SK-N-SH treated with all-trans-retinoic acid at 6 μM for 48 hours (cell line): ENCODE measurements at regions not wholly inside any gene's neighbourhood (a gene's known extent, or its start where the extent isn't known, plus 50 kb on each side); places are given as distances from the start of the nearest gene placed in this dataset.

Experiments used
- ATAC-seq: fragments of 200-7000 bp; cut with Tn5 transposase; 3 replicates; pipeline ENCODE4 v1.9.1; 2020; ENCODE audit warnings: mild to moderate bottlenecking, moderate library complexity
- ARNTL ChIP-seq: fragments of 450-650 bp; formaldehyde crosslinking; IDR thresholded peaks from 2 replicates; pipeline ENCODE4 v1.5.0; 2020; ENCODE audit warnings: low read depth, mild to moderate bottlenecking, moderate library complexity, borderline replicate concordance
- CREB5 ChIP-seq: fragments of 250-450 bp; sonication (Bioruptor Pico); IDR thresholded peaks from 2 replicates; pipeline ENCODE4 v1.5.1; 2020; ENCODE audit warnings: low read depth, mild to moderate bottlenecking, moderate library complexity
- CSDC2 ChIP-seq: fragments of 250-450 bp; sonication (Bioruptor Pico); IDR thresholded peaks from 2 replicates; pipeline ENCODE4 v1.5.0; 2020; ENCODE audit warnings: mild to moderate bottlenecking, moderate library complexity
- CSRNP3 ChIP-seq: fragments of 250-450 bp; sonication (Bioruptor Pico); IDR thresholded peaks from 2 replicates; pipeline ENCODE4 v1.5.1; 2021; ENCODE audit warnings: mild to moderate bottlenecking, moderate library complexity
- OSR1 ChIP-seq: fragments of 250-450 bp; sonication (Bioruptor Pico); IDR thresholded peaks from 2 replicates; pipeline ENCODE4 v1.8.0; 2022; ENCODE audit warnings: moderate library complexity, mild to moderate bottlenecking, inconsistent platforms
- PPARA ChIP-seq: fragments of 250-450 bp; sonication (Bioruptor Pico); IDR thresholded peaks from 2 replicates; pipeline ENCODE4 v1.5.0; 2020; ENCODE audit warnings: mild to moderate bottlenecking, borderline replicate concordance
- RARB ChIP-seq: fragments of 250-450 bp; sonication (Bioruptor Pico); IDR thresholded peaks from 2 replicates; pipeline ENCODE4 v1.8.0; 2021; ENCODE audit warnings: mild to moderate bottlenecking, moderate library complexity
- SNAI2 ChIP-seq: fragments of 250-450 bp; sonication (Bioruptor Pico); IDR thresholded peaks from 2 replicates; pipeline ENCODE4 v1.5.0; 2020; ENCODE audit warnings: mild to moderate bottlenecking, moderate library complexity
- TCF4 ChIP-seq: fragments of 250-450 bp; sonication (Bioruptor Pico); IDR thresholded peaks from 2 replicates; pipeline ENCODE4 v1.8.0; 2021; ENCODE audit warnings: mild to moderate bottlenecking, moderate library complexity, borderline replicate concordance
- TOX ChIP-seq: fragments of 250-450 bp; sonication (Bioruptor Pico); IDR thresholded peaks from 2 replicates; pipeline ENCODE4 v1.8.0; 2021; ENCODE audit warnings: mild to moderate bottlenecking, moderate library complexity, borderline replicate concordance
- TSHZ2 ChIP-seq: fragments of 250-450 bp; sonication (Bioruptor Pico); IDR thresholded peaks from 2 replicates; pipeline ENCODE4 v1.5.0; 2020; ENCODE audit warnings: mild to moderate bottlenecking, moderate library complexity
- ZC3H10 ChIP-seq: fragments of 250-450 bp; sonication (Bioruptor Pico); IDR thresholded peaks from 2 replicates; pipeline ENCODE4 v1.5.1; 2021; ENCODE audit warnings: mild to moderate bottlenecking, moderate library complexity
- ZFP3 ChIP-seq: fragments of 250-450 bp; sonication (Bioruptor Pico); IDR thresholded peaks from 2 replicates; pipeline ENCODE4 v1.5.0; 2020; ENCODE audit warnings: mild to moderate bottlenecking, moderate library complexity
- ZFP30 ChIP-seq: fragments of 450-650 bp; formaldehyde crosslinking; IDR thresholded peaks from 2 replicates; pipeline ENCODE4 v1.5.0; 2022; ENCODE audit warnings: mild to moderate bottlenecking, moderate library complexity
- ZNF565 ChIP-seq: fragments of 450-650 bp; formaldehyde crosslinking; conservative IDR thresholded peaks from 2 replicates; pipeline ENCODE4 v1.5.0; 2020; ENCODE audit warnings: low read depth, mild to moderate bottlenecking, moderate library complexity
- ZNF8 ChIP-seq: fragments of 450-650 bp; formaldehyde crosslinking; IDR thresholded peaks from 2 replicates; pipeline ENCODE4 v1.5.0; 2020; ENCODE audit warnings: mild to moderate bottlenecking, moderate library complexity
- TF ChIP-seq, protein P1 (sequence below): fragments of 250-450 bp; sonication (Bioruptor Pico); IDR thresholded peaks from 2 replicates; pipeline ENCODE4 v1.8.0; 2021; ENCODE audit warnings: low read depth, mild to moderate bottlenecking, moderate library complexity, borderline replicate concordance
- TF ChIP-seq, protein P2 (sequence below): fragments of 250-450 bp; sonication (Bioruptor Pico); IDR thresholded peaks from 2 replicates; pipeline ENCODE4 v1.8.0; 2020; ENCODE audit warnings: mild to moderate bottlenecking, moderate library complexity, borderline replicate concordance

DNA sequence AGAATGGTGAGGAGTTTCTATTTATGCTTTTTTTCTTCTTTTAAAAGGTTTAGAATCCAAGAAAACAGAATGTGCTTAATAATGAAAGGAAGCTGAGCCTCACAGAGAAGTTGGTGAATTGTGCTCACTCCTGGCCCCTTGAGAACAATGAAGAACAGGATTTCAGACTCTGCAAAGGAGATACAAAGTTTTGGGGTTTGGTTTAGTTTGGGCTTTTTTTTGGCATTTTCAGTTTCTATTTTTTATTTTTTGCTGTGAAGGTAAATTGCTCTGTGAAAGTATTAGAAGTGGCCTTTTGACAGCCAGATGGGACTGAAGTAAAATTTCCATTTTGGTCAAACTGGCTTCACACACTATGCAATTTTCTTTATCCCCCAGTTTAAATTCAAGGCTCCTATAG lies 247.3 kb upstream of the GYPC start:
- ATAC-seq = no peak
- TF ChIP-seq SNAI2 = no peak
- TF ChIP-seq CSRNP3 (CRISPR knock-in tag) = no peak
- TF ChIP-seq, protein P1, sequence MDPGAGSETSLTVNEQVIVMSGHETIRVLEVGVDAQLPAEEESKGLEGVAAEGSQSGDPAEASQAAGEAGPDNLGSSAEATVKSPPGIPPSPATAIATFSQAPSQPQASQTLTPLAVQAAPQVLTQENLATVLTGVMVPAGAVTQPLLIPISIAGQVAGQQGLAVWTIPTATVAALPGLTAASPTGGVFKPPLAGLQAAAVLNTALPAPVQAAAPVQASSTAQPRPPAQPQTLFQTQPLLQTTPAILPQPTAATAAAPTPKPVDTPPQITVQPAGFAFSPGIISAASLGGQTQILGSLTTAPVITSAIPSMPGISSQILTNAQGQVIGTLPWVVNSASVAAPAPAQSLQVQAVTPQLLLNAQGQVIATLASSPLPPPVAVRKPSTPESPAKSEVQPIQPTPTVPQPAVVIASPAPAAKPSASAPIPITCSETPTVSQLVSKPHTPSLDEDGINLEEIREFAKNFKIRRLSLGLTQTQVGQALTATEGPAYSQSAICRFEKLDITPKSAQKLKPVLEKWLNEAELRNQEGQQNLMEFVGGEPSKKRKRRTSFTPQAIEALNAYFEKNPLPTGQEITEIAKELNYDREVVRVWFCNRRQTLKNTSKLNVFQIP (CRISPR knock-in tag) = no peak

- TF ChIP-seq ZFP30 (no peak), ZC3H10 (CRISPR knock-in tag) (no peak), ZNF8 (CRISPR knock-in tag) (no peak), RARB (CRISPR knock-in tag) (no peak), TCF4 (CRISPR knock-in tag) (no peak), CREB5 (CRISPR knock-in tag) (no peak), ZNF565 (CRISPR knock-in tag) (no peak), CSRNP3 (CRISPR knock-in tag) (no peak), CSDC2 (CRISPR knock-in tag) (no peak), ARNTL (CRISPR knock-in tag) (no peak), PPARA (CRISPR knock-in tag) (no peak), TOX (CRISPR knock-in tag) (no peak), ZFP3 (CRISPR knock-in tag) (no peak), OSR1 (CRISPR knock-in tag) (no peak), TSHZ2 (CRISPR knock-in tag) (no peak)
- TF ChIP-seq, protein P2, sequence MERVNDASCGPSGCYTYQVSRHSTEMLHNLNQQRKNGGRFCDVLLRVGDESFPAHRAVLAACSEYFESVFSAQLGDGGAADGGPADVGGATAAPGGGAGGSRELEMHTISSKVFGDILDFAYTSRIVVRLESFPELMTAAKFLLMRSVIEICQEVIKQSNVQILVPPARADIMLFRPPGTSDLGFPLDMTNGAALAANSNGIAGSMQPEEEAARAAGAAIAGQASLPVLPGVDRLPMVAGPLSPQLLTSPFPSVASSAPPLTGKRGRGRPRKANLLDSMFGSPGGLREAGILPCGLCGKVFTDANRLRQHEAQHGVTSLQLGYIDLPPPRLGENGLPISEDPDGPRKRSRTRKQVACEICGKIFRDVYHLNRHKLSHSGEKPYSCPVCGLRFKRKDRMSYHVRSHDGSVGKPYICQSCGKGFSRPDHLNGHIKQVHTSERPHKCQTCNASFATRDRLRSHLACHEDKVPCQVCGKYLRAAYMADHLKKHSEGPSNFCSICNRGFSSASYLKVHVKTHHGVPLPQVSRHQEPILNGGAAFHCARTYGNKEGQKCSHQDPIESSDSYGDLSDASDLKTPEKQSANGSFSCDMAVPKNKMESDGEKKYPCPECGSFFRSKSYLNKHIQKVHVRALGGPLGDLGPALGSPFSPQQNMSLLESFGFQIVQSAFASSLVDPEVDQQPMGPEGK = no peak
- TF ChIP-seq, protein P1 (CRISPR knock-in tag) = no peak
- ATAC-seq = no peak
Measured at GRCh38 chr2:126409850-126410249, 246.1 kb upstream of the GYPC start.
